GM12892 (cell line): ENCODE measurements at regions not wholly inside any gene's neighbourhood (a gene's known extent, or its start where the extent isn't known, plus 50 kb on each side); places are given as distances from the start of the nearest gene placed in this dataset.

ENCODE experiments used
- POLR2A ChIP-seq: IDR thresholded peaks from 2 replicates; pipeline ENCODE4 v1.6.1; 2011; ENCODE audit warnings: low read depth, low read length, control low read depth
- POLR2AphosphoS5 ChIP-seq: IDR thresholded peaks from 2 replicates; pipeline ENCODE4 v1.6.1; 2011; ENCODE audit warnings: low read depth, low read length, control low read depth
- TAF1 ChIP-seq: IDR thresholded peaks from 2 replicates; pipeline ENCODE4 v1.6.1; 2011; ENCODE audit warnings: low read depth, mild to moderate bottlenecking, control low read depth, low read length, borderline replicate concordance

GRCh38 chr10:80909254-80909653 lies 371.6 kb downstream of the SH2D4B start:
- TF ChIP-seq POLR2A (no peak), POLR2AphosphoS5 (no peak), TAF1 (no peak)
